ENCODE measurements at regions not wholly inside any gene's neighbourhood (a gene's known extent, or its start where the extent isn't known, plus 50 kb on each side); places are given as distances from the start of the nearest gene placed in this dataset.

DNA sequence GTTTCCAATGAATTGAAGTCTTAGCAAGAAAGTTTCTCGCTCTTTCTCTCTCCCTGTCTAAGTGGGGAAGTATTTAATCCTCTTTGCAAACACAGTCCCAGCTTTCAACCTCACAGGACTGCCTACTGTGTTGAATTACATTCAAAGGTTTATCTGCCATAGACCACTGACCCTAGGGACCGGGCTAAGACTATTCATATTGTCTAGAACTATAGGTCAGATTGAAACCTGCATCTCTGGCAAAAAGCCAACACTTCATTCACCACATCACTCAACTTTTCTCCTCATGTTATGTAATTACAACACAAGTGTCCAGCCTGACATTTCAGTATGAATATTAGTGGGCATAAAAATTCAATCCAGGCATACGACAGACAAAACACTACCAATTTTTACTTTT is 314.7 kb upstream of the RSPO3 start:
- no peak for TF ChIP-seq CTCF (conservative IDR thresholded peaks at IDR 0.05; ENCODE audit: low read length)
- no peak for TF ChIP-seq EZH2phosphoT487 (IDR thresholded peaks at IDR 0.05; ENCODE audit: borderline replicate concordance, low read depth, low read length)
